ENCODE measurements at regions not wholly inside any gene's neighbourhood (a gene's known extent, or its start where the extent isn't known, plus 50 kb on each side); places are given as distances from the start of the nearest gene placed in this dataset.
"Not testable (repeated sequence)": the region's sequence is repeated elsewhere in the genome, so short reads cannot be mapped to it uniquely, and the experiment has no call there.

DNA sequence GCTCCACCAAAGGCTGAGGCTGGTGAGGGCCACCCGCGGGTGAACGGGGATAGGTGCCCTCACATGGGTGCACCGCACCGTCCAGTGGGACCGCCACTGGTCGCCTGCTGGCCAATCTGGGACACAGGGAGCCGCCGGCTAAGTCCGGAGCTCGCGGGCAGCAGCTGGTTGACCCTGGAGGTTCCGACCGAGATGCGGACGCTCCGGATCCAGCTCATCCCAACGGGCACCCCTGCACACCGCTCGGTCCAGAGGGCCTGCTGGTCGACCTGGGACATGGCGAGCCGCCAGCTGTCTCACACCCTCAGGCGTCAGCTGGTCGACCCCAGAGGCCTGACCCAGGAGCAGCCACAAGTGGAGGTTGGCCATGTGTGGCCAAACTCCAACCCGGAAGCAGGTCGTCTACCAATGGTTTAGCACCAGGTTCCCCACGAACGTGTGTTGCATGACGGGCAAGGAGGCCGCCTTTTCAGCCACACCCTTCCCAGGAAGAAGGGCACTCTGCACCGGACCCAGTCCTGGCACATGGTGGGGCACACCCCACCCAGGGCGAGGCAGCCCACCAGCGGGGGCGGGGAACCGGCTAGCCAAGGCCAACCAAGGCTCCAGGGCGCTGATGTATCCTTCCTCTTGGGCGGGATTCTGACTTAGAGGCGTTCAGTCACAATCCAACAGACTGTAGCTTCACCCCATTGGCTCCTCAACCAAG is 746.0 kb upstream of the DEFB115 start:
- Histone ChIP-seq H3K36me3 (no peaks in the 10 kb centered on the region), H3K4me3 (no peak overlapping the region), H3K27ac (no peak overlapping the region), H3K4me2 (no peak overlapping the region), H3K4me1 (no peaks in the 10 kb centered on the region), H3K9ac (no peak overlapping the region), H4K20me1 (no peaks in the 10 kb centered on the region), H3K27me3 (no peaks in the 10 kb centered on the region), H3K9me3 (peaks cover 44% of the 10 kb centered on the region)
- no peak for TF ChIP-seq Cebpa-rat (IDR thresholded peaks at IDR 0.05)

DNA sequence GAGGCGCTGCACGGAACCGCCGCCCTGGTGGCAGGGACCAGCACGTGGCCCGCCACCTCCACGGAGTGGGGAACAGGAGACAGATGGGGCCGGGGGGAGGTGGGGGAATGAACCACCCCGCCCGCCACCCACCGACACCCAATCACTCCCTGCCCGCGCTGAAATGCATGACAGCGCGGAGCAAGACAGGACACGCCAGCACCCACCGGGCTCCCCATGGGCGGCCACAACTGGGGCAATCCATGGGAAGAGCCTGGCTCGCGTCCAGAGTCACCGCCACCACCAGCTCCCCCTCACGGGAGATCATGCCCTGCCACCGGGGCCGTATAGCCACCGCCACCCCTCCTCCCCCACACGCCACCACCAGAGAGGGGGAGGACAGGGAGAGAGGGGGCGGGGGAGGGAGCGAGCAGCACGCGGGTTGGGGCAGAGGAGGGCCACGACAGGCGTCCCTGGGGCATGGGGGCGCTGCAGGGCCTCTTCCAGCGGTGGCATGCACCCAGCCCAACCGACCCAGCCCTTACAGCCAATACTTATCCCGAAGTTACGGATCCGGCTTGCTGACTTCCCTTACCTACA is 744.3 kb upstream of the DEFB115 start:
- H3K9me3 ChIP-seq = peaks cover 33% of the 10 kb centered on the region
- no peak for TF ChIP-seq Cebpa-rat (IDR thresholded peaks at IDR 0.05)
- no peak overlapping the region for H3K4me3 ChIP-seq
- H4K20me1 ChIP-seq = no peaks in the 10 kb centered on the region
- H3K27ac ChIP-seq = no peak overlapping the region
- no peaks in the 10 kb centered on the region for H3K36me3 ChIP-seq
- no peak overlapping the region for H3K4me2 ChIP-seq
- H3K4me1 ChIP-seq = no peaks in the 10 kb centered on the region
- H3K27me3 ChIP-seq = no peaks in the 10 kb centered on the region
- no peak overlapping the region for H3K9ac ChIP-seq

DNA sequence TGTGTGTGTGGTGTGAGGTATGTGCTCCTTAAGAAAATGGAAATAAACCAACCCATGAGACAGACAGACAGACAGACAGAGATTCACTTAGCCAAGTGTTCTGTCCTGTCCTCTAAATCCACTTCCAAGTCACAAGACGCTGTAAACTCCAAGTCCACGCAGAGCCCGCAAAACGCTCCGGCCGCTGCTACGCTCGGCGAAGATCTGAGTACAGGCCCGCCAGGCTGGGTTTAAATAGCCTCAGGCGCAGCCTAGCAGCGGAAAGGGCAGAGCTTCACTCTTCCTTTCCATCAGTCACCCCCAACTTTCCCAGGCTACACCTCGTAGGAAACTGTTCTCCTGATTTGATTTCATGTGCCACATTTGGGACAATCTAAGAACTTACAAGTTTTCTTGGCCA is 741.5 kb upstream of the DEFB115 start:
- not testable (repeated sequence) for H3K36me3 ChIP-seq, H3K9ac ChIP-seq, H3K27me3 ChIP-seq, H4K20me1 ChIP-seq, H3K27ac ChIP-seq, H3K4me2 ChIP-seq, H3K4me1 ChIP-seq, H3K4me3 ChIP-seq
- peaks cover 30% of the 10 kb centered on the region for H3K9me3 ChIP-seq

DNA sequence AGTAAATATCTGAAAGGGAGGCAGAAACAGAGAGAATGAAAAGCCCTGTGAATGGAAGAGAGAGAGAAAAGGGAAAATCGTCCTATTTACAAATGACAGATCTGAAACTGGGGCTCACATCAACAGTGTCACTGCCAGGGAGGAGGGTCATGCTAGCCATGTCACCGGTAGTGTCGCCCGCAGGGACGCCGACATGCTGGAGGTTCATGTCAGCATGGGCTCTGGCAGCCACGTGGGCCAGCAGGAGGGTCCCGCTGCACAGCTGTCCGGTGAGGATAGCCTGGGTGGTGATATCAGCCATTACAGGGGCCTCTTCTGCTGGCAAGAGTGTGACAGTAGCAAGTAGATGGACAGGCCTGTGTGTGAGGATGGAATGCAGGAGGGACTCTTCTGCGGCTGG is 738.6 kb upstream of the DEFB115 start:
- H3K9ac ChIP-seq, H3K27me3 ChIP-seq, H3K27ac ChIP-seq, H4K20me1 ChIP-seq, H3K4me3 ChIP-seq, H3K4me1 ChIP-seq, H3K4me2 ChIP-seq, H3K36me3 ChIP-seq, H3K9me3 ChIP-seq: not testable (repeated sequence)

DNA sequence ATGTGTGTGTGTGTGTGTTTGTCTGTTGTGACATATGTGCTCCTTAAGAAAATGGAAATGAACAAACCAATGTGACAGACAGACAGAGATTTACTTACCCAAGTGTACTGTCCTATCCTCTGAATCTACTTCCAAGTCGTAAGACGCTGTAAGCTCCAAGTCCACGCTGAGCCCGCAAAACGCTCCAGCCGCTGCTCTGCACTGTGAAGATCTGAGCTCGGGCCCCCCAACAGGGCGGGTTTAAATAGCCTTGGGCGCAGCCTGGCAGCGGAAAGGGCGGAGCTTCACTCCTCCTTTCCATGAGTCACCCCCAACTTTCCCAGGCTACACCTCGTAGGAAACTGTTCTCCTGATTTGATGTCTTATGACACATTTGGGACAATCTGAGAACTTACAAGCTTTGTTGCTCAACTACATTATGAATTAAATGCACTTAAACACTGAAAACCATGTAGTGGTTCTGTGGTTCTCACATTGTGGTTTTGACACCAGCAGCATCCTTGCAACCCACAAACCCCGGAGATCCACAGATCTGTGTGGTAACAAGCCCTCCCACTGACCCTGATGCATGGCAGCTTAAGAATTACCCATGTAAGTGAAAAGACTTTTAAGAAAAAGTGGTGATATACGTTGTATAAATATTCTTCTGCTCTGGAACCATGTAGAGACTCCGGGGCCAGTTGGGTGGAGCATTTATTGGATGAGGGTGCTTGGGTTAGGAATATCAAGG is 735.6 kb upstream of the DEFB115 start:
- not testable (repeated sequence) for H3K4me3 ChIP-seq, H3K4me2 ChIP-seq, H4K20me1 ChIP-seq, H3K27me3 ChIP-seq, H3K27ac ChIP-seq, H3K36me3 ChIP-seq, H3K9me3 ChIP-seq, H3K9ac ChIP-seq, H3K4me1 ChIP-seq

DNA sequence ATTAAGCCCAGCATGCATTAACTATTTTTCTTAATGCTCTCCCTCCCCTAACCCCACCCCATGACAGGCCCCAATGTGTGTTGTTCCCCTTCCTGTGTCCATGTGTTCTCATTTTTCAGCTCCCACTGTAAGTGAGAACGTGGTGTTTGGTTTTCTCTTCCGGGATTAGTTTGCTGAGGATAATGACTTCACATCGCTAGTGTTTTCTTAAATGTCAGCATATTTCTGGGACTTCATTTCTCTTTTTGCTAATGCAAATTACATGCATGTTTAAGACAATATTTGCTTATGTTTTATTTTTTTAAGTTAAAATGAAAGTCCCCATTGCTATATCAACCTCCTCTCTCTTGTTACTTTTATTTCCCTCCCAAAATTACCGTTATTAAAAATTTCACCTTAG is 733.3 kb upstream of the DEFB115 start:
- H3K36me3 ChIP-seq, H3K27me3 ChIP-seq: not testable (repeated sequence)

DNA sequence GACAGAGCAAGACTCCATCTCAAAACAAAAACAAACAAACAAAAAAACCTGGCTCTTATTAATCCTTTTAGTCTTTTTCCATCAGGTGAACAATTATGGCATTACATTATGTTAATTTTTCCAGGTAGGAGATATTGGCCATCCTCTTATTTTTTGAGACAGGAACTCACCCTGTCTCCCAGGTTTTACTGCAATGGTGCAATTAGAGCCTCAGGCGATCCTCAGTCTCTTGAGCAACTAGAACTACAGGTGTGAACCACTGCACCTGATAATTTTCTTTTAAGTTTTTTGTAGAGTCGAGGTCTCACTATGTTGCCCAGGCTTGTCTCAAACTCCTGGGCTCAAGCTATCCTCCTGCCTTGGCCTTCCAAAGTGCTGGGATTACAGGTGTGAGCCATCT is 732.7 kb upstream of the DEFB115 start:
- H4K20me1 ChIP-seq, H3K9ac ChIP-seq, H3K4me2 ChIP-seq, H3K27ac ChIP-seq, H3K27me3 ChIP-seq, H3K4me1 ChIP-seq, H3K4me3 ChIP-seq, H3K9me3 ChIP-seq, H3K36me3 ChIP-seq: not testable (repeated sequence)

More for the DNA sequence above, 733.3 kb upstream of the DEFB115 start:
- not testable (repeated sequence) for H3K9me3 ChIP-seq, H3K4me1 ChIP-seq, H4K20me1 ChIP-seq, H3K27ac ChIP-seq, H3K4me3 ChIP-seq, H3K4me2 ChIP-seq, H3K9ac ChIP-seq

DNA sequence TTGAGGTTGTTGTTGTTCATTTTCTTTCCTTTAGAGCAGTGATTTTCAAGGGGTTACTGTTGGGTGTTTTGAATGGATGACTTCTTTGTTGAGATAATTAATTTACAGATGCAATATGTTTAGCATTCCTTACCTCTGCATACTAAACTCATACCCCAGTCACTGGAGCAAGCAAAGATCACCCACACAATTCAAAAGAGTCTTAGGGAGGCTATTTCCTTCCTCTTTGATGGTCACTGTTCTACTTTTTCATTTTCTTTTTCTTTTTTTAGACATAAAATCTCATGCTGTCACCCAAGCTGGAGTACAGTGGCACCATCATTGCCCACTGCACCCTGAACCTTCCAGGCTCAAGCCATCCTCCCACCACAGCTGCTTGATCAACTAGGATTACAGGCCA is 723.8 kb upstream of the DEFB115 start:
- H3K9ac ChIP-seq = peak overlapping the region; percentile 58; the same call in 1 of the 2 replicates
- H3K27me3 ChIP-seq, H3K36me3 ChIP-seq, H3K4me1 ChIP-seq, H4K20me1 ChIP-seq, H3K9me3 ChIP-seq: not testable (repeated sequence)
- H3K4me2 ChIP-seq = peak overlapping the region; percentile 65
- H3K4me3 ChIP-seq = peak overlapping the region; percentile 18; the same call in 1 of the 2 replicates
- H3K27ac ChIP-seq = peak overlapping the region; percentile 41; the same call in 1 of the 2 replicates

DNA sequence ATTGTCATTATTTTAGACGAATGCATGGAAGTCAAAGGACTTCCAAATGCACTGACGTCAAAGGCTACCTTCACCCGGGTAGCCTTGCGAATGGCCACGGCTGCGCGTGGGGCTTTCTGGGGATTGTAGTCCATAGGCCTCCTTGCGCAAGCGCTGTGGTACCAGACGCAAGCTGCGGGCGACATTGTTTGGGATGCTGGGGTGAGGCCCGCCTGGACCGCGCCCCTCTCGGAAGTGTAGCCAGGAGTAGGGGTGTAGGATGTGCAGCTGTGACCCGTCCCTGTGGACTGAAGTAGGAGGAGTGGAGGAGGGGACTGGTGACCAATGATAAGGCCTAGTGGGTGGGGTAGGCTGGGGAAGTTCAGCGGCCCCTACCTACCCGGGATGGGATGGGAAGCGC is 720.0 kb upstream of the DEFB115 start:
- not testable (repeated sequence) for H3K4me3 ChIP-seq

DNA sequence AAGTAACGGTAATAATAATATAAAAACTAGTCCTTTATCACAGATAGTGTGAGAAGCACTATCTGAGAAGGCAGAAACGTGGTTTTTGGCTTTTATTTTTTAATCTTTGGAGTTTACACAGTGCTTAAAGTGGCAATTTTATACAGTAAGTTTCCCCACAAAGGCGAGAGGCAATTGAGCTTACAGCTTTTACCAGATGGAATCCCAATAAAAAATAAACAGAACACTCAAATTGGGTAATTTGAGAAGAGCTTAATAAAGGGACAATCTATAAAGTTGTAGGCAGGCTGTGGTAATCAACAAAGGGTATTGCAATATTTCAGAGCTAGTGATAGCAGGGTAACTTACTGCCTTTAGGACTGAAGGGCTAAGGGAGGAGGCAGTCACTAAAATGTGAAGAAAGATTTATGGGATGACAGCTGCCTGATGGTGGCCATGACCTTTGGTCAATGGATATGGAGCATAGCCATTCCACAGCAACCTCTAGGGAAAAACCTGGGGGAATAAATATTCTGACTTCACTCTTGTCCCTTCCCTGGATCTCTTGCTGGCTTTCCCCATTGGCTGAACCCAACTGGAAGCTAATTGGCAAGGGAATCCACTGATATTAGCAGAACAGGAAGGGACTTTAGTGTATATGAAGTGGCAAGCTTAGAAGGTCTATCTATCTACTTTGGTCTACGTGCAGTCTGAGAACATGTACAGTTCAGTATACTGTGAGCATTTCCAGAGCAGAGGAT is 717.0 kb upstream of the DEFB115 start:
- H3K4me1 ChIP-seq, H3K4me2 ChIP-seq, H3K27ac ChIP-seq, H3K4me3 ChIP-seq, H3K9me3 ChIP-seq, H3K9ac ChIP-seq, H4K20me1 ChIP-seq, H3K27me3 ChIP-seq, H3K36me3 ChIP-seq: not testable (repeated sequence)

More for the DNA sequence above, 720.0 kb upstream of the DEFB115 start:
- not testable (repeated sequence) for H3K9ac ChIP-seq, H3K4me2 ChIP-seq, H3K9me3 ChIP-seq, H3K27me3 ChIP-seq, H3K4me1 ChIP-seq, H4K20me1 ChIP-seq, H3K36me3 ChIP-seq, H3K27ac ChIP-seq

DNA sequence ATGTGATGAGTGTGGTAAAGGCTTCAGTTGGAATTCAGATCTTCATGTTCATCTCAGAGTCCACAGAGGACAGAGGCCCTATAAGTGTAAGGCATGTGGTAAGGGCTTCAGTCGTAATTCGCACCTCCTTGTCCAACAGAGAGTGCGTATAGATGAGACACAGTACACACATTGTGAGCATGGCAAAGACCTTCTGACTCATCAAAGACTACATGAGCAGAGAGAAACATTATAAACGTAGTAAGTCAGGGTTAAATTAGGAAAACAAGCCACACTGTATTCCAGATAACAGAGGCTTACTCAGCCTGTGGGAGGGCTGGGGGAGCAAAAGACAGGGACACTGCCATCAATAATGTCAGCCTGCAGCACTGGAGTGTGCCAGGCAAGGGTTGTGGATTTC is 706.2 kb upstream of the DEFB115 start:
- H3K27ac ChIP-seq, H3K4me1 ChIP-seq, H4K20me1 ChIP-seq, H3K36me3 ChIP-seq, H3K9ac ChIP-seq, H3K27me3 ChIP-seq, H3K4me2 ChIP-seq, H3K4me3 ChIP-seq, H3K9me3 ChIP-seq: not testable (repeated sequence)

DNA sequence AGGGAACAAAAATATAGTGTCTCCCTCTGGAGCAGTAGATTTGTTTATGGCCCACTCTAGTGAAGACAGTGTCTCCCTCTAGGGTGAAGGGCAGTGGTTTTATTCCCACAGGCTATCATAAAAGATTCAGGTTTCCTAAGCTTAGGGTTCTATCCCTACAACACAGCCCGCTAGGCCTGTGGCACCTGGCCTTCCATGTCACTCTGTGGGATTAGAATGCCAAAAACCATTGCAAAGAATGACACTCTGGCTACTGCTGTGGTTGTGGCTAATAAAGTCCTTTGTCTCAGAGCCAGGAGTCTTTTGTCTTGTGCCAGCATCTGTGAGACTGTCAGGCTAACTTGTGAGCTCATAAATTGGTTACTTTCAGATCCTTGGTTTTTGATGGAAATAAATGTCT is 700.7 kb upstream of the DEFB115 start:
- H3K4me3 ChIP-seq, H4K20me1 ChIP-seq, H3K4me2 ChIP-seq, H3K27me3 ChIP-seq, H3K9ac ChIP-seq, H3K36me3 ChIP-seq, H3K27ac ChIP-seq, H3K9me3 ChIP-seq, H3K4me1 ChIP-seq: not testable (repeated sequence)

DNA sequence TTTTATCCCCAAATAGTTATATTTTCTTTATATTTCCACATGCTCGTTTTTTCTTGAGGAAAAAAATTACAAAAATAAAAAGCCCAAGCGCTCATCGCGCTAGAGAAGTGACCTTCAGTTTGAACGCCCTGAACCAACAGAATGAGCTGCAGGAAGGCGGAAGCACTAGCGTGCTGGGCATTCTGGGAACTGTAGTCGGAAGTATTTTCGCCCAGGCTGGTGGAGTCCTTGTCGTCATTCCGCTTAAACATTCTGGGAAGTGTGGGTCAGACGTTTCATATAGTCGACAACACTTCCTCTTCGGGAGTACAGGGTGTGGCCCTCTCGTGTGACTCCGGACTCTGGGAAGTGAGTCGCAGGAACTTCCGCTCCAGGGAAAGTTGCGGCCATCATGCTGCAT is 692.4 kb upstream of the DEFB115 start:
- not testable (repeated sequence) for H3K27ac ChIP-seq

DNA sequence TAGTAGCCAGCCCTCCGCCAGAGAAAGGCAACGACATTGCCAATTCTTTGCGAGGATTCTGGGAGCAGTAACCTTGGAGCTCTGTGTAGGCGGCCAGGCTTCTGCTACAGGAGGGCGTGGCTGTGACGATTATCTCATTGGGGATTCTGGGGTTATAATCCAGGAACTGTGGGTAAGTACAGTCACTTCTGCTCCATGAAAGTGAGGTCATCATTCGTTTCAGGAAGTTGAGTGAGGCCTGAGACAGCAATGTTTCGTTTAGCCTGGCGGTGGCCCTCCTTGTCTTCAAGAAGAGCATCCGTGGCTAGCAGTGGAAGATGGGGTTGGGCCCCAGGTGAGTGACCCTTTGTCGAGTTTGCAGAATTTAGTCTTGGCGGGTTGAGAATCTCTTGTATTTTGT is 687.6 kb upstream of the DEFB115 start:
- not testable (repeated sequence) for H3K36me3 ChIP-seq, H3K9me3 ChIP-seq, H3K27ac ChIP-seq, H3K9ac ChIP-seq, H3K4me3 ChIP-seq, H4K20me1 ChIP-seq, H3K4me2 ChIP-seq, H3K4me1 ChIP-seq, H3K27me3 ChIP-seq

More for the DNA sequence above, 692.4 kb upstream of the DEFB115 start:
- H3K36me3 ChIP-seq, H4K20me1 ChIP-seq, H3K4me3 ChIP-seq, H3K9me3 ChIP-seq, H3K27me3 ChIP-seq, H3K4me2 ChIP-seq, H3K9ac ChIP-seq, H3K4me1 ChIP-seq: not testable (repeated sequence)
